HFF-Myc (cell line): ENCODE measurements at regions not wholly inside any gene's neighbourhood (a gene's known extent, or its start where the extent isn't known, plus 50 kb on each side); places are given as distances from the start of the nearest gene placed in this dataset.

ENCODE experiments used
- DNase-seq: peaks from one replicate; pipeline ENCODE4 v3.0.0-alpha.2; 2011; ENCODE audit warnings: low read depth; ENCODE audit errors: extremely low read depth
- H3K4me3 ChIP-seq: replicated peaks from 2 replicates; pipeline ENCODE4 v1.5.1; 2011; ENCODE audit warnings: low read depth, mild to moderate bottlenecking, control low read depth, low read length
- CTCF ChIP-seq: IDR thresholded peaks from 2 replicates; pipeline ENCODE4 v1.5.1; 2012; ENCODE audit warnings: mild to moderate bottlenecking, low read depth, low read length, control low read depth; ENCODE audit errors: missing control alignments

- no peak for TF ChIP-seq CTCF
- H3K4me3 ChIP-seq: no peak overlapping the region
- no peak for DNase-seq
Observed at GRCh38 chr2:42854207-42854818, 61.9 kb upstream of the HAAO start.

- DNase-seq: no peak
- H3K4me3 ChIP-seq: no peak overlapping the region
- no peak for TF ChIP-seq CTCF
Observed at GRCh38 chr2:42853549-42854206, 61.3 kb upstream of the HAAO start.

GRCh38 chr2:42852798-42853197 is 60.4 kb upstream of the HAAO start:
- no peak for DNase-seq
- H3K4me3 ChIP-seq: no peak overlapping the region
- no peak for TF ChIP-seq CTCF

GRCh38 chr2:42851740-42852250 is 59.4 kb upstream of the HAAO start:
- H3K4me3 ChIP-seq: no peak overlapping the region
- no peak for DNase-seq
- TF ChIP-seq CTCF: no peak

- TF ChIP-seq CTCF: no peak
- H3K4me3 ChIP-seq: no peak overlapping the region
- no peak for DNase-seq
Observed at GRCh38 chr2:42851186-42851585, 58.8 kb upstream of the HAAO start.

- TF ChIP-seq CTCF: no peak
- no peak overlapping the region for H3K4me3 ChIP-seq
- DNase-seq: no peak
Observed at GRCh38 chr2:42850016-42850805, 57.8 kb upstream of the HAAO start.
